Smooth muscle cell (in vitro differentiated cells): ENCODE measurements at regions not wholly inside any gene's neighbourhood (a gene's known extent, or its start where the extent isn't known, plus 50 kb on each side); places are given as distances from the start of the nearest gene placed in this dataset.

ENCODE experiments used
- DNase-seq: peaks from one replicate; lab custom pipeline; 2025; ENCODE audit not compliant: unreplicated experiment; lab: John Stamatoyannopoulos, UW
- H2AFZ ChIP-seq: fragments of 200-600 bp; sonication (generic); 2 replicates; pipeline ENCODE4 v1.6.0; 2016; ENCODE audit warnings: antibody characterized with exemption, low read depth, mild to moderate bottlenecking
- H3F3A ChIP-seq: fragments of 200-600 bp; sonication (generic); 2 replicates; pipeline ENCODE4 v1.6.0; 2017; ENCODE audit warnings: antibody characterized with exemption, low read depth
- H3K27ac ChIP-seq: fragments of 200-600 bp; sonication (generic); 2 replicates; pipeline ENCODE4 v1.5.1; 2016; ENCODE audit warnings: low read depth, mild to moderate bottlenecking
- H3K27me3 ChIP-seq: fragments of 200-600 bp; sonication (generic); 2 replicates; pipeline ENCODE4 v1.6.1; 2016; ENCODE audit warnings: low read depth, mild to moderate bottlenecking
- H3K36me3 ChIP-seq: fragments of 200-600 bp; sonication (generic); 2 replicates; pipeline ENCODE4 v1.5.1; 2016; ENCODE audit warnings: low read depth
- H3K4me1 ChIP-seq: fragments of 200-600 bp; sonication (generic); 2 replicates; pipeline ENCODE4 v1.5.1; 2016; ENCODE audit warnings: low read depth
- H3K4me2 ChIP-seq: fragments of 200-600 bp; sonication (generic); 2 replicates; pipeline ENCODE4 v1.6.0; 2016; ENCODE audit warnings: mild to moderate bottlenecking
- H3K4me3 ChIP-seq: fragments of 200-600 bp; sonication (generic); 2 replicates; pipeline ENCODE4 v1.5.1; 2016; ENCODE audit warnings: mild to moderate bottlenecking
- H3K79me2 ChIP-seq: fragments of 200-600 bp; sonication (generic); 2 replicates; pipeline ENCODE4 v1.6.0; 2016; ENCODE audit warnings: low read depth, mild to moderate bottlenecking
- H3K9ac ChIP-seq: fragments of 200-600 bp; sonication (generic); 2 replicates; pipeline ENCODE4 v1.6.0; 2016; ENCODE audit warnings: low read depth
- H3K9me3 ChIP-seq: fragments of 200-600 bp; sonication (generic); replicated peaks from 2 replicates; pipeline ENCODE4 v1.5.1; 2016; ENCODE audit warnings: low read depth
- H4K20me1 ChIP-seq: fragments of 200-600 bp; sonication (generic); 2 replicates; pipeline ENCODE4 v1.6.0; 2016; ENCODE audit warnings: low read depth
- CTCF ChIP-seq: fragments of 200-600 bp; sonication (generic); IDR thresholded peaks from 2 replicates; pipeline ENCODE4 v1.5.1; 2017; ENCODE audit warnings: borderline replicate concordance, mild to moderate bottlenecking, antibody characterized with exemption; ENCODE audit not compliant: insufficient read depth, poor library complexity, severe bottlenecking
- WGBS: methylation state at CpG from one replicate; pipeline ENCODE4 v1.1.7; 2016; ENCODE audit warnings: low lambda C conversion rate; 5-methylcytosine and 5-hydroxymethylcytosine counted together

- H3K4me1 ChIP-seq, result no peaks in the 10 kb centered on the region
- no peak overlapping the region for H2AFZ ChIP-seq
- H3K9ac ChIP-seq, result no peak overlapping the region
- H3K9me3 ChIP-seq, result no peaks in the 10 kb centered on the region
- no peak overlapping the region for H3K27ac ChIP-seq
- no peaks in the 10 kb centered on the region for H4K20me1 ChIP-seq
- no peak overlapping the region for H3K4me3 ChIP-seq
- H3F3A ChIP-seq, result no peaks in the 10 kb centered on the region
- H3K4me2 ChIP-seq, result no peak overlapping the region
- no peak for DNase-seq
- H3K36me3 ChIP-seq, result no peaks in the 10 kb centered on the region
- H3K27me3 ChIP-seq, result no peaks in the 10 kb centered on the region
- 86% methylated on average over 2 of the region's 2 CpGs for WGBS
- no peaks in the 10 kb centered on the region for H3K79me2 ChIP-seq
- TF ChIP-seq CTCF, result no peak
Measured at GRCh38 chr16:76816475-76816874, 374.5 kb upstream of the MON1B start.

DNA sequence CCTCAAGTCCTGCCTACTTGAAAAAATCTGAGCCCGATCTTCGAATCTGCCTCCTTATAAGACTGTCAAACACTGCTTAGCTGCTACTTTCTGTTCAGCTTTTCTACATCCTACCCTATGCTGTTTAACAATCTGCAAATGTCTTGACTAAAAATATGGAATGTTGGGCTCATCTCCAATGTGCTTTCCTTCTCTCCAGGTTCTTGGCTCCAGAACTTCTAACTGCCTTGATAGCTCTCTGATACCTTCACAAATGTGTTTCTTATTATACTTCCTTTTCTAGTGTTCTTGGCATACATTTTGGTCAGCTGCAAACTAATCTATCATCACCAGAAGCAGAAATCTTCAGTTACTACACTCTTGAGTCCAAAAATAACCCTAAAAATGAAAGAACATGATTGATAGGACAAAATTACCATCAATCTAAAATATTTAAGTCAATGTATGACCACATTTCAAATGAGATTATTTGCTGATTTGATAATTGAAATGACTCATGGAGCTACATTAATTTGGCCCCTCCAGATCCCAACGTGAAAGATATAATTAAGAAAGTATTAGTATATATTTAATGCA lies 372.3 kb upstream of the MON1B start:
- H3K27me3 ChIP-seq, result no peaks in the 10 kb centered on the region
- 96% methylated on average over 3 of the region's 3 CpGs for WGBS
- TF ChIP-seq CTCF, result no peak
- H3K9ac ChIP-seq, result no peak overlapping the region
- no peaks in the 10 kb centered on the region for H4K20me1 ChIP-seq
- H3K79me2 ChIP-seq, result no peaks in the 10 kb centered on the region
- H3K4me1 ChIP-seq, result no peaks in the 10 kb centered on the region
- H3K27ac ChIP-seq, result no peak overlapping the region
- no peak overlapping the region for H3K4me2 ChIP-seq
- H3K36me3 ChIP-seq, result no peaks in the 10 kb centered on the region
- H3K4me3 ChIP-seq, result no peak overlapping the region
- no peak for DNase-seq
- no peaks in the 10 kb centered on the region for H3K9me3 ChIP-seq
- no peak overlapping the region for H2AFZ ChIP-seq
- H3F3A ChIP-seq, result no peaks in the 10 kb centered on the region

DNA sequence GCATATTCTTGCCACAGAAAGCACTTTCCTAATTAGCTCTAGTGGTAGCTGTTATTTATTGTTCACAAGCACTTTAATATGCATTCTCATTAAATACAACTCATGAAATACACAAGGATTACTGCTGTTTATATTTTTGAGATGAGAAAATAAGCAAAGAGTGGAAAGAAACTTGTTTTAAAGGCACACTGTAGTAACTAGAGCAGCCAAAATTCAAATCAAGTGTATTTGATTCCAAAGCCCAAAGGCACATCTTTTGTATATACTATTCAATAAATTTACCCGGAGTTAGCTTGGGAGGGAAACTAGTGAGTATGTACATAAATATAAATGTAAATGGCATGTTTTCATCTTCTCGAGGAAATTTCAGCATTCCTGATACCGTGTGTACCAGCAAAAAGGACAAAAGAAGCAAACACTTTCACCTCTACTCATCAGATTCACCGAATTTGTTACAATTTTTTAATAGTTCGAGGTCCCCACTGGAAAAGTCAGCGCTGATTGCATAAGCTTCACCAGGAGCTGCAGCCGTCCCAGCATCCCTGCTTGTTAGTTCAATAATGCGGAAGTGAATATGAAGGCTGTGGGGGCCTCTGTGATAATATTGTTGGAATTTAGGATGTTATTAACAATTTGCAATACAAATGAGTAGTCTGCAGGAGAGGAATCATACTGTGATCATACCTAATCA lies 371.6 kb upstream of the MON1B start:
- no peaks in the 10 kb centered on the region for H4K20me1 ChIP-seq
- TF ChIP-seq CTCF, result no peak
- no peak overlapping the region for H3K27ac ChIP-seq
- no peaks in the 10 kb centered on the region for H3F3A ChIP-seq
- H3K4me1 ChIP-seq, result no peaks in the 10 kb centered on the region
- no peak overlapping the region for H3K9ac ChIP-seq
- H2AFZ ChIP-seq, result no peak overlapping the region
- no peaks in the 10 kb centered on the region for H3K9me3 ChIP-seq
- H3K4me2 ChIP-seq, result no peak overlapping the region
- no peaks in the 10 kb centered on the region for H3K79me2 ChIP-seq
- no peaks in the 10 kb centered on the region for H3K36me3 ChIP-seq
- no peak for DNase-seq
- H3K4me3 ChIP-seq, result no peak overlapping the region
- WGBS, result 94% methylated on average over 8 of the region's 8 CpGs
- no peaks in the 10 kb centered on the region for H3K27me3 ChIP-seq

DNA sequence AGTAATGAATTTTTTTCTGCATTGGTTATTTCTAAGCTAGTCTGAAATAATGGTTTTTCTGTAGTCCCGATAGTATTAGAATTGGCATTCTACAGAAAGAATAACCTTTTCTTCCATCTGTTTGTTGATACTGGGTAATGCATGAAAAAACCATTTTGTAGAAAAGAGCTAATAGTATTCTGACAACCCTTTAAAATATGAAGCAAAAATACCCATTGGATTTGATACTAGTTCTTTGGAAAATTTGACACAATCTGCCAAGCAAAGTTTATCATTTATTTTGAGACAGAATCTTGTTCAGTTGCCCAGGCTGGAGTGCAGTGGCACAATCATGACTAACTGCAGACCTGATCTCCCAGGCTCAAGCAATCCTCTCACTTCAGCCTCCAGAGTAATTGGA lies 366.8 kb upstream of the MON1B start:
- Histone ChIP-seq H3K27ac (no peak overlapping the region), H3K9me3 (no peaks in the 10 kb centered on the region), H4K20me1 (no peaks in the 10 kb centered on the region), H3K79me2 (no peaks in the 10 kb centered on the region), H3K27me3 (no peaks in the 10 kb centered on the region), H3K4me1 (no peaks in the 10 kb centered on the region), H3K4me2 (no peak overlapping the region), H3K4me3 (no peak overlapping the region), H3K9ac (no peak overlapping the region), H3F3A (no peaks in the 10 kb centered on the region), H3K36me3 (no peaks in the 10 kb centered on the region), H2AFZ (no peak overlapping the region)
- no peak for DNase-seq
- 100% methylated on average over 1 of the region's 1 CpG for WGBS
- TF ChIP-seq CTCF, result no peak
